Mesenchymal stem cell (in vitro differentiated cells and primary cell): ENCODE measurements at regions not wholly inside any gene's neighbourhood (a gene's known extent, or its start where the extent isn't known, plus 50 kb on each side); places are given as distances from the start of the nearest gene placed in this dataset.

ENCODE experiments used
- DNase-seq: peaks from one replicate; pipeline ENCODE4 v3.0.0-alpha.2; 2013
- H2AFZ ChIP-seq: one replicate; pipeline ENCODE4 v1.6.1; 2013; ENCODE audit warnings: low read depth, mild to moderate bottlenecking, control low read depth, inconsistent platforms, low read length, moderate library complexity
- H2AK5ac ChIP-seq: 2 replicates; pipeline ENCODE4 v1.6.1; 2013; ENCODE audit warnings: low read length, moderate library complexity, mild to moderate bottlenecking, inconsistent platforms; ENCODE audit not compliant: severe bottlenecking
- H2BK120ac ChIP-seq: one replicate; pipeline ENCODE4 v1.6.1; 2013; ENCODE audit warnings: low read depth, mild to moderate bottlenecking, inconsistent platforms, low read length, moderate library complexity
- H2BK12ac ChIP-seq, 2 experiments: one replicate each; pipeline ENCODE4 v1.6.1; 2013; ENCODE audit warnings: inconsistent platforms in 2 of 2, low read length in 2 of 2, mild to moderate bottlenecking in 2 of 2, moderate library complexity in 2 of 2, control low read depth in 1 of 2
- H2BK15ac ChIP-seq: one replicate; pipeline ENCODE4 v1.6.1; 2013; ENCODE audit warnings: mild to moderate bottlenecking, low read depth, inconsistent platforms; ENCODE audit not compliant: poor library complexity, severe bottlenecking
- H2BK5ac ChIP-seq: 2 replicates; pipeline ENCODE4 v1.6.1; 2013; ENCODE audit warnings: low read depth, mild to moderate bottlenecking, low read length, control low read depth, inconsistent platforms; ENCODE audit not compliant: poor library complexity, severe bottlenecking
- H3K14ac ChIP-seq, 2 experiments: one replicate each; pipeline ENCODE4 v1.6.1; 2013; ENCODE audit warnings: inconsistent platforms in 2 of 2, low read length in 2 of 2, control low read depth in 1 of 2, mild to moderate bottlenecking in 1 of 2, moderate library complexity in 1 of 2
- H3K18ac ChIP-seq, 2 experiments: one replicate each; pipeline ENCODE4 v1.6.1; 2013; ENCODE audit warnings: inconsistent platforms in 2 of 2, low read length in 2 of 2, control low read depth in 1 of 2, low read depth in 1 of 2, mild to moderate bottlenecking in 1 of 2
- H3K23ac ChIP-seq, 2 experiments: one replicate each; pipeline ENCODE4 v1.6.1; 2013; ENCODE audit warnings: inconsistent platforms in 2 of 2, low read length in 2 of 2, mild to moderate bottlenecking in 2 of 2, moderate library complexity in 2 of 2, control low read depth in 1 of 2
- H3K27ac ChIP-seq: 2 replicates; pipeline ENCODE4 v1.5.1; 2013; ENCODE audit warnings: mild to moderate bottlenecking, moderate library complexity, low read length, control low read depth, inconsistent platforms; ENCODE audit not compliant: poor library complexity, severe bottlenecking
- H3K27me3 ChIP-seq, 2 experiments: 2 replicates each; pipeline versions ENCODE4 v1.6.1 to v1.7.0; 2013; ENCODE audit warnings: low read length in 2 of 2, mild to moderate bottlenecking in 2 of 2, moderate library complexity in 2 of 2, control low read depth in 1 of 2, inconsistent platforms in 1 of 2; ENCODE audit not compliant: control insufficient read depth in 1 of 2, insufficient read depth in 1 of 2
- H3K36me3 ChIP-seq, 2 experiments: 2 replicates each; pipeline versions ENCODE4 v1.6.1 to v1.7.0; 2013; ENCODE audit warnings: low read length in 2 of 2, control low read depth in 1 of 2, inconsistent platforms in 1 of 2, low read depth in 1 of 2, mild to moderate bottlenecking in 1 of 2; ENCODE audit not compliant: insufficient read depth in 2 of 2, control insufficient read depth in 1 of 2
- H3K4ac ChIP-seq, 2 experiments: one replicate each; pipeline ENCODE4 v1.6.1; 2013; ENCODE audit warnings: inconsistent platforms in 2 of 2, low read length in 2 of 2, mild to moderate bottlenecking in 2 of 2, moderate library complexity in 2 of 2, control low read depth in 1 of 2, low read depth in 1 of 2
- H3K4me1 ChIP-seq: 2 replicates; pipeline ENCODE4 v1.6.1; 2013; ENCODE audit warnings: low read depth, low read length, control low read depth; ENCODE audit not compliant: control insufficient read depth, insufficient read depth
- H3K4me2 ChIP-seq: 2 replicates; pipeline ENCODE4 v1.6.1; 2013; ENCODE audit warnings: low read length, mild to moderate bottlenecking, inconsistent platforms; ENCODE audit not compliant: poor library complexity, severe bottlenecking
- H3K4me3 ChIP-seq, 2 experiments: 2 replicates each; pipeline versions ENCODE4 v1.5.1 to v1.7.0; 2013; ENCODE audit warnings: low read length in 2 of 2, mild to moderate bottlenecking in 2 of 2, control low read depth in 1 of 2, low read depth in 1 of 2; ENCODE audit not compliant: insufficient read depth in 1 of 2
- H3K79me1 ChIP-seq: replicated peaks from 2 replicates; pipeline ENCODE4 v1.6.1; 2013; ENCODE audit warnings: mild to moderate bottlenecking, control low read depth, low read length, inconsistent platforms; ENCODE audit not compliant: poor library complexity, severe bottlenecking
- H3K9ac ChIP-seq: 2 replicates; pipeline ENCODE4 v1.7.0; 2013; ENCODE audit warnings: mild to moderate bottlenecking, low read length, moderate library complexity
- H3K9me3 ChIP-seq: 2 replicates; pipeline ENCODE4 v1.7.0; 2013; ENCODE audit warnings: mild to moderate bottlenecking, low read length; ENCODE audit not compliant: control insufficient read depth
- H4K8ac ChIP-seq: one replicate; pipeline ENCODE4 v1.6.1; 2013; ENCODE audit warnings: inconsistent platforms, mild to moderate bottlenecking, low read length, moderate library complexity
- H4K91ac ChIP-seq: one replicate; pipeline ENCODE4 v1.6.1; 2013; ENCODE audit warnings: mild to moderate bottlenecking, low read length, inconsistent platforms
- WGBS: methylation state at CpG from one replicate; pipeline ENCODE4 v1.1.7; 2013; ENCODE audit warnings: mixed read lengths; 5-methylcytosine and 5-hydroxymethylcytosine counted together

- Histone ChIP-seq H3K4me3 (no peak overlapping the region), H3K27ac (no peak overlapping the region), H3K4ac (no peak overlapping the region), H3K4me2 (no peak overlapping the region), H3K23ac (no peak overlapping the region), H4K91ac (no peak overlapping the region), H2BK5ac (no peak overlapping the region), H3K14ac (no peak overlapping the region), H2AK5ac (no peak overlapping the region), H2BK120ac (no peak overlapping the region), H3K36me3 (no peaks in the 10 kb centered on the region), H2BK15ac (no peak overlapping the region), H3K4me1 (no peaks in the 10 kb centered on the region), H2BK12ac (no peak overlapping the region), H3K9ac (no peak overlapping the region), H2AFZ (no peak overlapping the region), H3K18ac (no peak overlapping the region), H3K27me3 (no peaks in the 10 kb centered on the region), H3K9me3 (peaks cover 35% of the 10 kb centered on the region), H4K8ac (no peak overlapping the region), H3K79me1 (no peaks in the 10 kb centered on the region)
- WGBS: 85% methylated on average over 8 of the region's 9 CpGs
- no peak for DNase-seq
Measured at GRCh38 chr19:56894626-56895025, 54.1 kb upstream of the PEG3 start.

- H3K4me2 ChIP-seq: no peak overlapping the region
- no peak overlapping the region for H2AFZ ChIP-seq
- H3K9ac ChIP-seq: no peak overlapping the region
- H3K18ac ChIP-seq: no peak overlapping the region
- DNase-seq: no peak
- no peak overlapping the region for H3K27ac ChIP-seq
- H2BK15ac ChIP-seq: no peak overlapping the region
- H2BK5ac ChIP-seq: no peak overlapping the region
- H2AK5ac ChIP-seq: no peak overlapping the region
- no peaks in the 10 kb centered on the region for H3K79me1 ChIP-seq
- no peak overlapping the region for H4K8ac ChIP-seq
- no peak overlapping the region for H3K4ac ChIP-seq
- H3K4me3 ChIP-seq: no peak overlapping the region
- H3K9me3 ChIP-seq: peaks cover 41% of the 10 kb centered on the region
- no peaks in the 10 kb centered on the region for H3K36me3 ChIP-seq
- 70% methylated on average over 3 of the region's 3 CpGs for WGBS
- no peak overlapping the region for H3K23ac ChIP-seq
- no peak overlapping the region for H3K14ac ChIP-seq
- no peak overlapping the region for H4K91ac ChIP-seq
- no peaks in the 10 kb centered on the region for H3K4me1 ChIP-seq
- no peaks in the 10 kb centered on the region for H3K27me3 ChIP-seq
- H2BK120ac ChIP-seq: no peak overlapping the region
- H2BK12ac ChIP-seq: no peak overlapping the region
Measured at GRCh38 chr19:56896095-56896494, 55.6 kb upstream of the PEG3 start.

GRCh38 chr19:56899943-56900342 is 59.4 kb upstream of the PEG3 start:
- no peak overlapping the region for H2BK5ac ChIP-seq
- 63% methylated on average over 6 of the region's 6 CpGs for WGBS
- H3K9ac ChIP-seq: no peak overlapping the region
- no peak overlapping the region for H2AK5ac ChIP-seq
- no peaks in the 10 kb centered on the region for H3K27me3 ChIP-seq
- no peak overlapping the region for H3K27ac ChIP-seq
- no peak overlapping the region for H3K4ac ChIP-seq
- no peak overlapping the region for H4K8ac ChIP-seq
- H2BK15ac ChIP-seq: no peak overlapping the region
- no peak overlapping the region for H3K4me2 ChIP-seq
- no peak overlapping the region for H3K14ac ChIP-seq
- no peak overlapping the region for H3K4me3 ChIP-seq
- H2BK120ac ChIP-seq: no peak overlapping the region
- H4K91ac ChIP-seq: no peak overlapping the region
- no peak overlapping the region for H2AFZ ChIP-seq
- no peaks in the 10 kb centered on the region for H3K4me1 ChIP-seq
- H3K36me3 ChIP-seq: no peaks in the 10 kb centered on the region
- no peak overlapping the region for H2BK12ac ChIP-seq
- no peaks in the 10 kb centered on the region for H3K79me1 ChIP-seq
- H3K18ac ChIP-seq: no peak overlapping the region
- H3K9me3 ChIP-seq: peaks cover 34% of the 10 kb centered on the region
- no peak overlapping the region for H3K23ac ChIP-seq
- no peak for DNase-seq

DNA sequence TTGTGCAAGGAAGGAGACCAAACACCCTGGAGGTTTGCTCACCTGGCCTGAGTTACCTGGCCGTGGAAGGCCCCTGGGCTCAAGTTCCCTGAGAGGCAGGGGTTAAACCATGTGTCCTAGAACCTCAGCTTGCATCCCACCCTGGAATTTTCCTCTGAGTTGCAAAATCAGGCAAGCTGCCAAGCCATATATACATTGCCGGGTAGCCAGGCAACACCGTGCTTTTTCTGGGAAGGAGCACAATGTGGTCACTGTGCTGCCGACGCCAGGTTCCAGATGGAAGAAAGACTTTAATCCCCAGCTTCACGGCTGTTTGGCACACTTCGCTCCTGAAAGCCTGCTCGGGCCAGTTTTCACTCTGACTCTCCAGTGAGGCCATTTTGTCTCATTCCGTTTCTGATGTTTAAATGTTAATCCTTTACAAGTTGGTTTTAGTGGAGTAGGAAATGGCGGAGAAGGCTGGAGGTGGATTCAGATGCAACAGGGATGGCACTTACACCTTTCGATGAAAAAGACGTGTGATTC is 60.1 kb upstream of the PEG3 start:
- Histone ChIP-seq H3K79me1 (no peaks in the 10 kb centered on the region), H3K18ac (no peak overlapping the region), H2BK12ac (no peak overlapping the region), H3K14ac (no peak overlapping the region), H2BK15ac (no peak overlapping the region), H2AK5ac (no peak overlapping the region), H2BK5ac (no peak overlapping the region), H4K91ac (no peak overlapping the region), H2BK120ac (no peak overlapping the region), H2AFZ (no peak overlapping the region), H3K36me3 (no peaks in the 10 kb centered on the region), H3K9me3 (peaks cover 37% of the 10 kb centered on the region), H3K4ac (no peak overlapping the region), H3K4me3 (no peak overlapping the region), H3K23ac (no peak overlapping the region), H3K27me3 (no peaks in the 10 kb centered on the region), H3K9ac (no peak overlapping the region), H3K27ac (no peak overlapping the region), H4K8ac (no peak overlapping the region), H3K4me1 (no peaks in the 10 kb centered on the region), H3K4me2 (no peak overlapping the region)
- DNase-seq: no peak
- 82% methylated on average over 12 of the region's 12 CpGs for WGBS
